ENCODE measurements at regions not wholly inside any gene's neighbourhood (a gene's known extent, or its start where the extent isn't known, plus 50 kb on each side); places are given as distances from the start of the nearest gene placed in this dataset.

DNA sequence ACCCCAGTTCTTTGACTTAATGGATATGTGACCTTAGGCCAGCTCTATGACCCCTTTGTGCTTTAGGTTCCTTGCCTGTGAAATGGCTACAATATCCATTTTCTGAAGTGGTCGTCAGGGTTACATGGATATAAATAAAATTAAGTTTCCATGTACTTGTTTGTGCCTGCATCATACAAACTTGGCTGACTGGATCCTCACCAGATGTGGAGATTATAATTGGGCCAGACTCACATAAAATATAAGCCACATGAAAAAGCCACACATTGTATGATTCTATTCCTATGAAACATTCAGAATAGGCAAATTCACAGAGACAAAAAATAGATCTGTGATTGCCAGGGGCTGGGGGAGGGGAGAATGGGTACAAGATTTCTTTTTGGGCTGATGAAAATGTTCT is 100.9 kb upstream of the USP47 start:
- TF ChIP-seq, protein P1, sequence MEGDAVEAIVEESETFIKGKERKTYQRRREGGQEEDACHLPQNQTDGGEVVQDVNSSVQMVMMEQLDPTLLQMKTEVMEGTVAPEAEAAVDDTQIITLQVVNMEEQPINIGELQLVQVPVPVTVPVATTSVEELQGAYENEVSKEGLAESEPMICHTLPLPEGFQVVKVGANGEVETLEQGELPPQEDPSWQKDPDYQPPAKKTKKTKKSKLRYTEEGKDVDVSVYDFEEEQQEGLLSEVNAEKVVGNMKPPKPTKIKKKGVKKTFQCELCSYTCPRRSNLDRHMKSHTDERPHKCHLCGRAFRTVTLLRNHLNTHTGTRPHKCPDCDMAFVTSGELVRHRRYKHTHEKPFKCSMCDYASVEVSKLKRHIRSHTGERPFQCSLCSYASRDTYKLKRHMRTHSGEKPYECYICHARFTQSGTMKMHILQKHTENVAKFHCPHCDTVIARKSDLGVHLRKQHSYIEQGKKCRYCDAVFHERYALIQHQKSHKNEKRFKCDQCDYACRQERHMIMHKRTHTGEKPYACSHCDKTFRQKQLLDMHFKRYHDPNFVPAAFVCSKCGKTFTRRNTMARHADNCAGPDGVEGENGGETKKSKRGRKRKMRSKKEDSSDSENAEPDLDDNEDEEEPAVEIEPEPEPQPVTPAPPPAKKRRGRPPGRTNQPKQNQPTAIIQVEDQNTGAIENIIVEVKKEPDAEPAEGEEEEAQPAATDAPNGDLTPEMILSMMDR (IDR thresholded peaks at IDR 0.05), result no peak
- H3K9me3 ChIP-seq, result no peaks in the 10 kb centered on the region
- no peaks in the 10 kb centered on the region for H3K27me3 ChIP-seq (replicated peaks; ENCODE audit: insufficient read depth)
- DNase-seq (ENCODE audit: low spot score) (no peak), ATAC-seq (ENCODE audit: insufficient number of reproducible peaks, low FRiP score, low read depth) (no peak)
- no peaks in the 10 kb centered on the region for H3K4me1 ChIP-seq (ENCODE audit: control insufficient read depth in 1 of 2, low read depth in 2 of 2)
- H3K4me3 ChIP-seq, result no peak overlapping the region
- no peaks in the 10 kb centered on the region for H3K36me3 ChIP-seq
- H3K27ac ChIP-seq, result no peak overlapping the region

DNA sequence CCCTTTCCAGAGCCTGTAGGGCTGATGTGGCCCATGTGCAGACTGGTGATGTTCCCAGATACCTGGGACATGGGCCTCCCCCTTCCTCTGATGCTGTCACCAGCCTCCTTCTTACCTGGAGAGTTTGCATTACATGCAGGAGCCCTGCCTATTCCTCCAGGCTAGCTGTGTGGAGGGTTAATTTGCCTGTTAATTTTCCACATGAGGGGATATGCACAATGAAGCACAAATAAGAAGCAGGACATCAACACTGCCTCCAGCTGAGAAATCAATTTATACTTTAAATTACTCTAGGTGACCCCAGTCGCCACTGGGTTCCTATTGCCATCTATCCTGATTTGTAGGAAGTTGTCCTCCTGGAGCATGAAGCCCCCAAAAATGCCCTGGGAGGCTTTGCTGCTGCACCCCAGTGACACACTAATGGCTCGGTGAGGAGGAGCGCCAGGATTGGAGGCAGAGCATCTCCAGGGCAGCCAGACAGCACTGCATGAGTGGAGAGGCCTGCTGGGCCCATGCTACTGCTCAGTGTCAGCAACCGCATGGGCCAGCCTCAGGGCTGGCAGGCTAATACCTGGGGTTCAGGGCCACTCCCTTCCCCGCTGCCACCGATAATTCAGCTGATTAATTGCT is 101.6 kb upstream of the USP47 start:
- no peaks in the 10 kb centered on the region for H3K36me3 ChIP-seq
- no peaks in the 10 kb centered on the region for H3K9me3 ChIP-seq
- ATAC-seq (ENCODE audit: insufficient number of reproducible peaks, low FRiP score, low read depth) (no peak), DNase-seq (ENCODE audit: low spot score) (no peak)
- TF ChIP-seq, protein P1 (IDR thresholded peaks at IDR 0.05), result no peak
- H3K27me3 ChIP-seq (replicated peaks; ENCODE audit: insufficient read depth), result no peaks in the 10 kb centered on the region
- H3K4me3 ChIP-seq, result no peak overlapping the region
- H3K27ac ChIP-seq, result no peak overlapping the region
- no peaks in the 10 kb centered on the region for H3K4me1 ChIP-seq (ENCODE audit: control insufficient read depth in 1 of 2, low read depth in 2 of 2)

DNA sequence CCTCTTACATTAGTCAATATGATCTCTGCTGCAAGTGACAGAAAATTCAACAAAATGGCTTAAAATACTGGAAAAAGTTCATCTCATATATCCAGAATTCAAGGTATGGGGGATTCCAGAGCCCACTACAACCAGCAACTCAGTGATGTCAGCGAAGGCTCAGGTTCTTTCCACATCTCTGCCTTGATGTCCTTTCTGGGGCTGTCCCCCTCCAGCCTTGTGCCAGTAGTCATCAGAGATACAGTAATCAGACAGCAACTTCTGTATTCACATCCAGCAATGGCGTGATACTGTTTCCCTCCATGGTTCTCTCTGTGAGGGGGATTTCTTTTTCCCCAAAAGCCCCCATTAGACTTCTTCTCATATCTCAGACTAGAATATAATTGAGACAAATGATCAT is 103.4 kb upstream of the USP47 start:
- ATAC-seq (ENCODE audit: insufficient number of reproducible peaks, low FRiP score, low read depth), result no peak
- Histone ChIP-seq H3K27ac (no peak overlapping the region), H3K4me3 (no peak overlapping the region), H3K9me3 (no peaks in the 10 kb centered on the region), H3K36me3 (no peaks in the 10 kb centered on the region), H3K4me1 (ENCODE audit: control insufficient read depth in 1 of 2, low read depth in 2 of 2) (no peaks in the 10 kb centered on the region), H3K27me3 (replicated peaks; ENCODE audit: insufficient read depth) (no peaks in the 10 kb centered on the region)
- no peak for DNase-seq (ENCODE audit: low spot score)
- TF ChIP-seq, protein P1 (IDR thresholded peaks at IDR 0.05), result no peak

DNA sequence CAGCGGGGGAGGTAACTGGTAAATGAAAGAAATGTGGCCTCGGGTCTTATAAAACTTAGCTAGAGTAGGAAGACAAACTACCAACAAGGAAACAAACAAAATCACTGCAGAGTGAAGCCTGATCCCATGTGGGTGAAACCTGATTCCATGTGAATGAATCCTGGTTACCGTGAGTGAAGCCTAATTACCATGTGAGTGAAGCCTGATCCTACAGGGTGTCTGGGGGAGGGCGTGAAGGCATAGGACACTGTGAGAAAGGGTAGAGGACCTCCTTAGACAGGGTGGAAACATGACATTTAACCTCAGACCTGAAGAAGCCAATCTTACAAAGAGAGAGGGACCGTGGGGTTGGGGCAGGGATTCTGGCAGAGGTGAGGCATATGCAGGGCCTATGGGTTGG is 106.2 kb upstream of the USP47 start:
- Histone ChIP-seq H3K9me3 (no peaks in the 10 kb centered on the region), H3K27ac (no peak overlapping the region)
- ATAC-seq (ENCODE audit: insufficient number of reproducible peaks, low FRiP score, low read depth), result no peak

DNA sequence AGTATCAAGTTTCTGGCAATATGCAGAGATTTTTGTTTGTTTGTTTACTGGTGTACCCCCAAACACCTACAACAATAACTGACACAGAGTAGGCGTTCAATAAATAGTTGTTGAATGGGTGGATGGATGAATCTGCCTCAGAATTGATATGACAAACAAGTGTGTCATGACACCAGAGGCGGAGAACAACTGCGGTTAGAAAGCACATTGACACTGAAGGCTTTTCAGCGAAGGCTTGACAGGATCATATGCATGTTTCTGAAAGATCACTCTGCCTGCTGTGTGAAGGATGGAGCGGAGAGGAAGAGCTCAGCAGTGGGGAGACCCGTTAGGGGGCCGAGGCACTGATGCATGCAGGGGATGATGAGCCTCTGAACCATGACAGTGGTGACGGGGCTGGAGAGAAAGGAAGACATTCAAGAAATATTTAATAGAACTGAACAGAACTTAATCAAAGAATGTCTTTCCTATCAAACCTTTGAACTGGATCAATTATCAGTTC is 108.5 kb upstream of the USP47 start:
- Histone ChIP-seq H3K9me3 (no peaks in the 10 kb centered on the region), H3K4me1 (ENCODE audit: control insufficient read depth in 1 of 2, low read depth in 2 of 2) (no peaks in the 10 kb centered on the region), H3K36me3 (no peaks in the 10 kb centered on the region), H3K27ac (no peak overlapping the region), H3K4me3 (no peak overlapping the region), H3K27me3 (replicated peaks; ENCODE audit: insufficient read depth) (no peaks in the 10 kb centered on the region)
- TF ChIP-seq, protein P1 (IDR thresholded peaks at IDR 0.05), result no peak
- no peak for ATAC-seq (ENCODE audit: insufficient number of reproducible peaks, low FRiP score, low read depth)
- DNase-seq (ENCODE audit: low spot score), result no peak

More for the DNA sequence above, 106.2 kb upstream of the USP47 start:
- no peak for DNase-seq (ENCODE audit: low spot score)
- Histone ChIP-seq H3K36me3 (no peaks in the 10 kb centered on the region), H3K27me3 (replicated peaks; ENCODE audit: insufficient read depth) (no peaks in the 10 kb centered on the region), H3K4me3 (no peak overlapping the region), H3K4me1 (ENCODE audit: control insufficient read depth in 1 of 2, low read depth in 2 of 2) (no peaks in the 10 kb centered on the region)
- TF ChIP-seq, protein P1 (IDR thresholded peaks at IDR 0.05), result no peak

Data from thoracic aorta (tissue), 2 donors.